AG09309 (cell line): ENCODE measurements at regions not wholly inside any gene's neighbourhood (a gene's known extent, or its start where the extent isn't known, plus 50 kb on each side); places are given as distances from the start of the nearest gene placed in this dataset.

Source experiments
- DNase-seq: peaks from one replicate; pipeline ENCODE4 v3.0.0-alpha.2; 2010; ENCODE audit warnings: low read depth
- H3K4me3 ChIP-seq: 2 replicates; pipeline ENCODE4 v1.5.1; 2011; ENCODE audit warnings: mild to moderate bottlenecking, low read depth, low read length, moderate library complexity; ENCODE audit not compliant: control insufficient read depth
- CTCF ChIP-seq: IDR thresholded peaks from 2 replicates; pipeline ENCODE4 v1.5.1; 2011; ENCODE audit warnings: mild to moderate bottlenecking, low read depth, low read length, inconsistent platforms; ENCODE audit not compliant: insufficient read depth, control insufficient read depth; ENCODE audit errors: missing control alignments

- no peak overlapping the region for H3K4me3 ChIP-seq
- no peak for DNase-seq
- TF ChIP-seq CTCF, result no peak
Measured at GRCh38 chr12:45102818-45103217, 51.9 kb upstream of the DBX2 start.

- DNase-seq, result no peak
- no peak for TF ChIP-seq CTCF
- H3K4me3 ChIP-seq, result no peak overlapping the region
Measured at GRCh38 chr12:45105996-45106395, 55.1 kb upstream of the DBX2 start.

GRCh38 chr12:45112306-45112705 is 61.4 kb upstream of the DBX2 start:
- H3K4me3 ChIP-seq, result no peak overlapping the region
- no peak for DNase-seq
- no peak for TF ChIP-seq CTCF

- TF ChIP-seq CTCF, result no peak
- no peak overlapping the region for H3K4me3 ChIP-seq
- no peak for DNase-seq
Measured at GRCh38 chr12:45121224-45121623, 70.3 kb upstream of the DBX2 start.

- H3K4me3 ChIP-seq, result no peak overlapping the region
- no peak for DNase-seq
- TF ChIP-seq CTCF, result peak; percentile 33
Measured at GRCh38 chr12:45122768-45123380, 72.0 kb upstream of the DBX2 start.

- DNase-seq, result no peak
- no peak for TF ChIP-seq CTCF
- H3K4me3 ChIP-seq, result no peak overlapping the region
Measured at GRCh38 chr12:45124485-45125155, 73.7 kb upstream of the DBX2 start.
